Activated naive CD4-positive, alpha-beta T cell treated with anti-CD3 and anti-CD28 coated beads for 36 hours (primary cell): ENCODE measurements at regions not wholly inside any gene's neighbourhood (a gene's known extent, or its start where the extent isn't known, plus 50 kb on each side); places are given as distances from the start of the nearest gene placed in this dataset.

Experiments
- CTCF ChIA-PET: fragments of 350-600 bp; sonication (Branson Sonifier 250); formaldehyde crosslinking; loops from one replicate; lab custom pipeline; 2021; ENCODE audit warnings: antibody characterized with exemption; lab: Charles Lee
- DNase-seq: peaks from one replicate; pipeline ENCODE4 v3.0.0-alpha.2; 2020
- H3K27ac Mint-ChIP-seq: one replicate; pipeline ENCODE4 v1.8.0; 2021; ENCODE audit warnings: mild to moderate bottlenecking, mixed read lengths
- H3K27me3 Mint-ChIP-seq: one replicate; pipeline ENCODE4 v1.8.0; 2021; ENCODE audit warnings: low read depth, mixed read lengths
- H3K36me3 Mint-ChIP-seq: one replicate; pipeline ENCODE4 v1.8.0; 2021; ENCODE audit warnings: low read depth, mixed read lengths
- H3K4me1 Mint-ChIP-seq: one replicate; pipeline ENCODE4 v1.8.0; 2021; ENCODE audit warnings: low read depth, mixed read lengths
- H3K4me3 Mint-ChIP-seq: one replicate; pipeline ENCODE4 v1.8.0; 2021; ENCODE audit warnings: mild to moderate bottlenecking, moderate library complexity, mixed read lengths
- H3K9me3 Mint-ChIP-seq: one replicate; pipeline ENCODE4 v1.8.0; 2021; ENCODE audit warnings: mixed read lengths
- intact Hi-C: fragments of 100-400 bp; cut with micrococcal nuclease; formaldehyde crosslinking; loops from one replicate; pipeline ENCODE4 v1.15.1; 2023

- CTCF ChIA-PET = no interaction called here
- no peaks in the 10 kb centered on the region for H3K36me3 Mint-ChIP-seq
- no peak overlapping the region for H3K27ac Mint-ChIP-seq
- H3K9me3 Mint-ChIP-seq = no peaks in the 10 kb centered on the region
- intact Hi-C loops = no loop called here
- H3K27me3 Mint-ChIP-seq = peaks cover 15% of the 10 kb centered on the region
- DNase-seq = no peak
- H3K4me1 Mint-ChIP-seq = no peaks in the 10 kb centered on the region
- no peak overlapping the region for H3K4me3 Mint-ChIP-seq
These were observed 51.7 kb upstream of the TBX5 start for GRCh38 chr12:114457620-114458019.
